SK-N-SH treated with all-trans-retinoic acid at 6 μM for 48 hours (cell line): ENCODE measurements at regions not wholly inside any gene's neighbourhood (a gene's known extent, or its start where the extent isn't known, plus 50 kb on each side); places are given as distances from the start of the nearest gene placed in this dataset.

Experiments used
- ATAC-seq: fragments of 200-7000 bp; cut with Tn5 transposase; 3 replicates; pipeline ENCODE4 v1.9.1; 2020; ENCODE audit warnings: mild to moderate bottlenecking, moderate library complexity
- ARNTL ChIP-seq: fragments of 450-650 bp; formaldehyde crosslinking; IDR thresholded peaks from 2 replicates; pipeline ENCODE4 v1.5.0; 2020; ENCODE audit warnings: low read depth, mild to moderate bottlenecking, moderate library complexity, borderline replicate concordance
- BACH2 ChIP-seq: fragments of 250-450 bp; sonication (Bioruptor Pico); IDR thresholded peaks from 2 replicates; pipeline ENCODE4 v1.9.0; 2021; ENCODE audit warnings: mild to moderate bottlenecking, borderline replicate concordance
- CSDC2 ChIP-seq: fragments of 250-450 bp; sonication (Bioruptor Pico); IDR thresholded peaks from 2 replicates; pipeline ENCODE4 v1.5.0; 2020; ENCODE audit warnings: mild to moderate bottlenecking, moderate library complexity
- ISL1 ChIP-seq: fragments of 250-450 bp; sonication (Bioruptor Pico); IDR thresholded peaks from 2 replicates; pipeline ENCODE4 v2.1.2; 2022; ENCODE audit warnings: mild to moderate bottlenecking, moderate library complexity
- OSR1 ChIP-seq: fragments of 250-450 bp; sonication (Bioruptor Pico); IDR thresholded peaks from 2 replicates; pipeline ENCODE4 v1.8.0; 2022; ENCODE audit warnings: moderate library complexity, mild to moderate bottlenecking, inconsistent platforms
- PPARA ChIP-seq: fragments of 250-450 bp; sonication (Bioruptor Pico); IDR thresholded peaks from 2 replicates; pipeline ENCODE4 v1.5.0; 2020; ENCODE audit warnings: mild to moderate bottlenecking, borderline replicate concordance
- TCF4 ChIP-seq: fragments of 250-450 bp; sonication (Bioruptor Pico); IDR thresholded peaks from 2 replicates; pipeline ENCODE4 v1.8.0; 2021; ENCODE audit warnings: mild to moderate bottlenecking, moderate library complexity, borderline replicate concordance
- TOX ChIP-seq: fragments of 250-450 bp; sonication (Bioruptor Pico); IDR thresholded peaks from 2 replicates; pipeline ENCODE4 v1.8.0; 2021; ENCODE audit warnings: mild to moderate bottlenecking, moderate library complexity, borderline replicate concordance
- ZC3H10 ChIP-seq: fragments of 250-450 bp; sonication (Bioruptor Pico); IDR thresholded peaks from 2 replicates; pipeline ENCODE4 v1.5.1; 2021; ENCODE audit warnings: mild to moderate bottlenecking, moderate library complexity
- ZFP3 ChIP-seq: fragments of 250-450 bp; sonication (Bioruptor Pico); IDR thresholded peaks from 2 replicates; pipeline ENCODE4 v1.5.0; 2020; ENCODE audit warnings: mild to moderate bottlenecking, moderate library complexity
- ZFP30 ChIP-seq: fragments of 450-650 bp; formaldehyde crosslinking; IDR thresholded peaks from 2 replicates; pipeline ENCODE4 v1.5.0; 2022; ENCODE audit warnings: mild to moderate bottlenecking, moderate library complexity
- ZNF565 ChIP-seq: fragments of 450-650 bp; formaldehyde crosslinking; conservative IDR thresholded peaks from 2 replicates; pipeline ENCODE4 v1.5.0; 2020; ENCODE audit warnings: low read depth, mild to moderate bottlenecking, moderate library complexity
- ZNF8 ChIP-seq: fragments of 450-650 bp; formaldehyde crosslinking; IDR thresholded peaks from 2 replicates; pipeline ENCODE4 v1.5.0; 2020; ENCODE audit warnings: mild to moderate bottlenecking, moderate library complexity
- TF ChIP-seq, protein P1 (sequence below): fragments of 250-450 bp; sonication (Bioruptor Pico); IDR thresholded peaks from 2 replicates; pipeline ENCODE4 v1.5.1; 2020; ENCODE audit warnings: low read depth, mild to moderate bottlenecking, moderate library complexity
- TF ChIP-seq, protein P2 (sequence below): fragments of 250-450 bp; sonication (Bioruptor Pico); IDR thresholded peaks from 2 replicates; pipeline ENCODE4 v1.8.0; 2021; ENCODE audit warnings: low read depth, mild to moderate bottlenecking, moderate library complexity, borderline replicate concordance
- TF ChIP-seq, protein P3 (sequence below): fragments of 250-450 bp; sonication (Bioruptor Pico); IDR thresholded peaks from 2 replicates; pipeline ENCODE4 v1.5.1; 2021; ENCODE audit warnings: mild to moderate bottlenecking, moderate library complexity
- TF ChIP-seq, protein P4 (sequence below): fragments of 250-450 bp; sonication (Bioruptor Pico); IDR thresholded peaks from 2 replicates; pipeline ENCODE4 v1.5.0; 2020; ENCODE audit warnings: mild to moderate bottlenecking, moderate library complexity
- TF ChIP-seq, protein P5 (sequence below): fragments of 250-450 bp; sonication (Bioruptor Pico); IDR thresholded peaks from 2 replicates; pipeline ENCODE4 v1.8.0; 2020; ENCODE audit warnings: mild to moderate bottlenecking, moderate library complexity, borderline replicate concordance

DNA sequence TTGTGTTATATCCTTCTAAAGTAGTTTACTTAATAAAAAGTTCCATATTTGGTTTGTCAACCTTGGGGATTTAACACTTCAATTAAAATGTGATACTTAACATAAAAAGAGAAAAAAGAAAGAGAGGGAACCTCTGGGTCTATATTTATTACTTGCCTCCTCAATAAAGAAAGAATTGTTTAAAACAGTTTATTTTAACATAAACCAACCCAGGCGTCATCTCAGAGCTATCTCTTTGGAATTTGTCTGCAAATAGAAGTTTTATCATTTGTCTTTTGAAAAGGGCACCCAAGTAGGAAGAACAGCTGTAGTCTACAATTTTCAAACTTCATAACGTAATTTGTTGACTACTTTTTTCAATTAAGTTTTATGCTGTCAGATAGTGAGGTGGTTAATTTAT lies 364.1 kb downstream of the KCNJ2 start:
- ATAC-seq, result no peak
- TF ChIP-seq ZNF8 (CRISPR knock-in tag) (no peak), TCF4 (no peak), ZC3H10 (CRISPR knock-in tag) (no peak), OSR1 (CRISPR knock-in tag) (no peak), ZFP30 (CRISPR knock-in tag) (no peak), PPARA (CRISPR knock-in tag) (no peak), TOX (CRISPR knock-in tag) (no peak), ARNTL (CRISPR knock-in tag) (no peak), ZNF565 (no peak), ISL1 (CRISPR knock-in tag) (no peak), BACH2 (CRISPR knock-in tag) (no peak)
- TF ChIP-seq, protein P1, sequence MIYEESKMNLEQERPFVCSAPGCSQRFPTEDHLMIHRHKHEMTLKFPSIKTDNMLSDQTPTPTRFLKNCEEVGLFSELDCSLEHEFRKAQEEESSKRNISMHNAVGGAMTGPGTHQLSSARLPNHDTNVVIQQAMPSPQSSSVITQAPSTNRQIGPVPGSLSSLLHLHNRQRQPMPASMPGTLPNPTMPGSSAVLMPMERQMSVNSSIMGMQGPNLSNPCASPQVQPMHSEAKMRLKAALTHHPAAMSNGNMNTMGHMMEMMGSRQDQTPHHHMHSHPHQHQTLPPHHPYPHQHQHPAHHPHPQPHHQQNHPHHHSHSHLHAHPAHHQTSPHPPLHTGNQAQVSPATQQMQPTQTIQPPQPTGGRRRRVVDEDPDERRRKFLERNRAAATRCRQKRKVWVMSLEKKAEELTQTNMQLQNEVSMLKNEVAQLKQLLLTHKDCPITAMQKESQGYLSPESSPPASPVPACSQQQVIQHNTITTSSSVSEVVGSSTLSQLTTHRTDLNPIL (CRISPR knock-in tag), result no peak
- TF ChIP-seq, protein P2, sequence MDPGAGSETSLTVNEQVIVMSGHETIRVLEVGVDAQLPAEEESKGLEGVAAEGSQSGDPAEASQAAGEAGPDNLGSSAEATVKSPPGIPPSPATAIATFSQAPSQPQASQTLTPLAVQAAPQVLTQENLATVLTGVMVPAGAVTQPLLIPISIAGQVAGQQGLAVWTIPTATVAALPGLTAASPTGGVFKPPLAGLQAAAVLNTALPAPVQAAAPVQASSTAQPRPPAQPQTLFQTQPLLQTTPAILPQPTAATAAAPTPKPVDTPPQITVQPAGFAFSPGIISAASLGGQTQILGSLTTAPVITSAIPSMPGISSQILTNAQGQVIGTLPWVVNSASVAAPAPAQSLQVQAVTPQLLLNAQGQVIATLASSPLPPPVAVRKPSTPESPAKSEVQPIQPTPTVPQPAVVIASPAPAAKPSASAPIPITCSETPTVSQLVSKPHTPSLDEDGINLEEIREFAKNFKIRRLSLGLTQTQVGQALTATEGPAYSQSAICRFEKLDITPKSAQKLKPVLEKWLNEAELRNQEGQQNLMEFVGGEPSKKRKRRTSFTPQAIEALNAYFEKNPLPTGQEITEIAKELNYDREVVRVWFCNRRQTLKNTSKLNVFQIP (CRISPR knock-in tag), result no peak
- TF ChIP-seq, protein P3, sequence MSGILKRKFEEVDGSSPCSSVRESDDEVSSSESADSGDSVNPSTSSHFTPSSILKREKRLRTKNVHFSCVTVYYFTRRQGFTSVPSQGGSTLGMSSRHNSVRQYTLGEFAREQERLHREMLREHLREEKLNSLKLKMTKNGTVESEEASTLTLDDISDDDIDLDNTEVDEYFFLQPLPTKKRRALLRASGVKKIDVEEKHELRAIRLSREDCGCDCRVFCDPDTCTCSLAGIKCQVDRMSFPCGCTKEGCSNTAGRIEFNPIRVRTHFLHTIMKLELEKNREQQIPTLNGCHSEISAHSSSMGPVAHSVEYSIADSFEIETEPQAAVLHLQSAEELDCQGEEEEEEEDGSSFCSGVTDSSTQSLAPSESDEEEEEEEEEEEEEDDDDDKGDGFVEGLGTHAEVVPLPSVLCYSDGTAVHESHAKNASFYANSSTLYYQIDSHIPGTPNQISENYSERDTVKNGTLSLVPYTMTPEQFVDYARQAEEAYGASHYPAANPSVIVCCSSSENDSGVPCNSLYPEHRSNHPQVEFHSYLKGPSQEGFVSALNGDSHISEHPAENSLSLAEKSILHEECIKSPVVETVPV (CRISPR knock-in tag), result no peak

DNA sequence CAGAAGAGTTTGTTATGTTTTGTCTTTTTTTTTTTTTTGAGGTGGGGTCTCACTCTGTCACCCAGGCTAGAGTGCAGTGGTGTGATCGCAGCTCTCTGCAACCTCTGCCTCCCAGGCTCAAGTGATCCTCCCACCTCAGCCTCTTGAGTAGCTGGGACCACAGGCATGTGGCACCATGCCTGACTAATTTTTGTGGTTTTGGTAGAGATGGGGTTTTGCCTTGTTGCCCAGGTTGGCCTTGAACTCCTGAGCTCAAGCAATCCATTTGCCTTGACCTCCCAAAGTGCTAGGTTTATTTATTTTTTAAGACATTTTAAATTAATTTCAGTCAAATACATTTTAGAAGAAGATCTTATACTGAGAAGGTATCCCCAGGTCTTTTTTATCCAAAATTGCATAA lies 366.7 kb downstream of the KCNJ2 start:
- TF ChIP-seq ISL1 (CRISPR knock-in tag), result no peak
- no peak for TF ChIP-seq TOX (CRISPR knock-in tag)
- no peak for TF ChIP-seq OSR1 (CRISPR knock-in tag)
- no peak for ATAC-seq

DNA sequence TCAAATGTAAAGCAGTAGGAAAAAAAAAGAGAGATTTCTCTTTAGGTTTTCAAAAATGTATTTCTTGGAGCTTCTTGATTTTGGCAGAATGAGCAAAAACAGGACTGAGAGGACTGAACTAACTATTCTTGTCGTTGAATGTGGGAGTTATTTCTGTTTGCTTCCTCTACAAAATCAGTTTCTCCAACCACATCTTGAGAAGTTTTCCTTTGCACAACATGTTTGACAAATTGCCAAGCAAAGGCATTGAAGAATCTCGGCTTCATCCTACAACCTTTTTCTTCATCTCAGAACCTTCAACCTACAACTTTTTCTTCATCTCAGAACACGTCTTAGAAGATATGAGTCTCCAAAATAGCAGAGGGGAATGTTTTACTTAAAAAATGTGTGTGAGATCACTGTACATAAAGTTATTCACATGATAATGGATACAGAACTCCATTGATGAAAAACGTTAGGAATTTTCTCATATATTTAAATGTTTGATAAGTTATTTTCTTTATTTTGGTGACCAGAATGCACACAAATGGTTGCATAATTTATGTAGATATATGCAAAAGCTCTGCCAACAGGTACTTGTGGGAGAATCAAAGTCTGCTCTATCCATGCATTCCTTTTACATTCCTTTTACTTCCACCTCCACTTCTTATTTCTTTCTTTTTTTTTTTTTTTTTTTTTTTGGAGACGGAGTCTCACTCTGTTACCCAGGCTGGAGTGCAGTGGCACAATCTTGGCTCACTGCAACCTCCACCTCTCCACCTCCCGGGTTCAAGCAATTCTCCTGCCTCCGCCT lies 370.0 kb downstream of the KCNJ2 start:
- TF ChIP-seq, protein P3 (CRISPR knock-in tag), result no peak
- TF ChIP-seq CSDC2 (CRISPR knock-in tag), result no peak
- TF ChIP-seq, protein P2 (CRISPR knock-in tag), result no peak
- TF ChIP-seq, protein P4, sequence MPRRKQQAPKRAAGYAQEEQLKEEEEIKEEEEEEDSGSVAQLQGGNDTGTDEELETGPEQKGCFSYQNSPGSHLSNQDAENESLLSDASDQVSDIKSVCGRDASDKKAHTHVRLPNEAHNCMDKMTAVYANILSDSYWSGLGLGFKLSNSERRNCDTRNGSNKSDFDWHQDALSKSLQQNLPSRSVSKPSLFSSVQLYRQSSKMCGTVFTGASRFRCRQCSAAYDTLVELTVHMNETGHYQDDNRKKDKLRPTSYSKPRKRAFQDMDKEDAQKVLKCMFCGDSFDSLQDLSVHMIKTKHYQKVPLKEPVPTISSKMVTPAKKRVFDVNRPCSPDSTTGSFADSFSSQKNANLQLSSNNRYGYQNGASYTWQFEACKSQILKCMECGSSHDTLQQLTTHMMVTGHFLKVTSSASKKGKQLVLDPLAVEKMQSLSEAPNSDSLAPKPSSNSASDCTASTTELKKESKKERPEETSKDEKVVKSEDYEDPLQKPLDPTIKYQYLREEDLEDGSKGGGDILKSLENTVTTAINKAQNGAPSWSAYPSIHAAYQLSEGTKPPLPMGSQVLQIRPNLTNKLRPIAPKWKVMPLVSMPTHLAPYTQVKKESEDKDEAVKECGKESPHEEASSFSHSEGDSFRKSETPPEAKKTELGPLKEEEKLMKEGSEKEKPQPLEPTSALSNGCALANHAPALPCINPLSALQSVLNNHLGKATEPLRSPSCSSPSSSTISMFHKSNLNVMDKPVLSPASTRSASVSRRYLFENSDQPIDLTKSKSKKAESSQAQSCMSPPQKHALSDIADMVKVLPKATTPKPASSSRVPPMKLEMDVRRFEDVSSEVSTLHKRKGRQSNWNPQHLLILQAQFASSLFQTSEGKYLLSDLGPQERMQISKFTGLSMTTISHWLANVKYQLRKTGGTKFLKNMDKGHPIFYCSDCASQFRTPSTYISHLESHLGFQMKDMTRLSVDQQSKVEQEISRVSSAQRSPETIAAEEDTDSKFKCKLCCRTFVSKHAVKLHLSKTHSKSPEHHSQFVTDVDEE (CRISPR knock-in tag), result no peak
- TF ChIP-seq, protein P5, sequence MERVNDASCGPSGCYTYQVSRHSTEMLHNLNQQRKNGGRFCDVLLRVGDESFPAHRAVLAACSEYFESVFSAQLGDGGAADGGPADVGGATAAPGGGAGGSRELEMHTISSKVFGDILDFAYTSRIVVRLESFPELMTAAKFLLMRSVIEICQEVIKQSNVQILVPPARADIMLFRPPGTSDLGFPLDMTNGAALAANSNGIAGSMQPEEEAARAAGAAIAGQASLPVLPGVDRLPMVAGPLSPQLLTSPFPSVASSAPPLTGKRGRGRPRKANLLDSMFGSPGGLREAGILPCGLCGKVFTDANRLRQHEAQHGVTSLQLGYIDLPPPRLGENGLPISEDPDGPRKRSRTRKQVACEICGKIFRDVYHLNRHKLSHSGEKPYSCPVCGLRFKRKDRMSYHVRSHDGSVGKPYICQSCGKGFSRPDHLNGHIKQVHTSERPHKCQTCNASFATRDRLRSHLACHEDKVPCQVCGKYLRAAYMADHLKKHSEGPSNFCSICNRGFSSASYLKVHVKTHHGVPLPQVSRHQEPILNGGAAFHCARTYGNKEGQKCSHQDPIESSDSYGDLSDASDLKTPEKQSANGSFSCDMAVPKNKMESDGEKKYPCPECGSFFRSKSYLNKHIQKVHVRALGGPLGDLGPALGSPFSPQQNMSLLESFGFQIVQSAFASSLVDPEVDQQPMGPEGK (CRISPR knock-in tag), result no peak
- no peak for TF ChIP-seq ISL1 (CRISPR knock-in tag)
- no peak for TF ChIP-seq TOX (CRISPR knock-in tag)
- TF ChIP-seq ZC3H10 (CRISPR knock-in tag), result no peak
- TF ChIP-seq ZFP3 (CRISPR knock-in tag), result no peak
- TF ChIP-seq, all 23 proteins: peak for 0
- ATAC-seq, result no peak
